SH-SY5Y (cell line): ENCODE measurements at regions not wholly inside any gene's neighbourhood (a gene's known extent, or its start where the extent isn't known, plus 50 kb on each side); places are given as distances from the start of the nearest gene placed in this dataset.

Experiments used
- GATA2 ChIP-seq: IDR thresholded peaks from 2 replicates; pipeline ENCODE4 v1.6.1; 2011; ENCODE audit warnings: mild to moderate bottlenecking, low read depth, low read length
- GATA3 ChIP-seq: IDR thresholded peaks from 2 replicates; pipeline ENCODE4 v1.6.1; 2011; ENCODE audit warnings: low read depth, mild to moderate bottlenecking, low read length, moderate library complexity

- TF ChIP-seq GATA3, result no peak
- TF ChIP-seq GATA2, result no peak
Observed at GRCh38 chr12:46571608-46572007, 199.0 kb upstream of the SLC38A2 start.

- TF ChIP-seq GATA2, result no peak
- TF ChIP-seq GATA3, result no peak
Observed at GRCh38 chr12:46569826-46570439, 197.4 kb upstream of the SLC38A2 start.

GRCh38 chr12:46567667-46568066, 195.1 kb upstream of the SLC38A2 start:
- no peak for TF ChIP-seq GATA3
- TF ChIP-seq GATA2, result no peak

- no peak for TF ChIP-seq GATA3
Observed at GRCh38 chr12:46562625-46563225, 190.2 kb upstream of the SLC38A2 start.

GRCh38 chr12:46560874-46561273, 188.3 kb upstream of the SLC38A2 start:
- TF ChIP-seq GATA3, result no peak
- TF ChIP-seq GATA2, result no peak

- no peak for TF ChIP-seq GATA3
Observed at GRCh38 chr12:46560089-46560488, 187.5 kb upstream of the SLC38A2 start.

- TF ChIP-seq GATA3, result no peak
- no peak for TF ChIP-seq GATA2
Observed at GRCh38 chr12:46559311-46559710, 186.7 kb upstream of the SLC38A2 start.

- TF ChIP-seq GATA2, result no peak
- TF ChIP-seq GATA3, result no peak
Observed at GRCh38 chr12:46558677-46559076, 186.1 kb upstream of the SLC38A2 start.

- no peak for TF ChIP-seq GATA3
- no peak for TF ChIP-seq GATA2
Observed at GRCh38 chr12:46557539-46558373, 185.2 kb upstream of the SLC38A2 start.

GRCh38 chr12:46556819-46557524, 184.4 kb upstream of the SLC38A2 start:
- TF ChIP-seq GATA3, result no peak
- TF ChIP-seq GATA2, result no peak

GRCh38 chr12:46556105-46556559, 183.6 kb upstream of the SLC38A2 start:
- TF ChIP-seq GATA3 (no peak), GATA2 (no peak)

- TF ChIP-seq GATA2 (no peak), GATA3 (no peak)
Observed at GRCh38 chr12:46555406-46555852, 182.9 kb upstream of the SLC38A2 start.

GRCh38 chr12:46554460-46554859, 181.9 kb upstream of the SLC38A2 start:
- TF ChIP-seq GATA2 (no peak), GATA3 (no peak)

- TF ChIP-seq GATA3 (no peak), GATA2 (no peak)
Observed at GRCh38 chr12:46553911-46554310, 181.3 kb upstream of the SLC38A2 start.

- TF ChIP-seq GATA2 (no peak), GATA3 (no peak)
Observed at GRCh38 chr12:46553266-46553665, 180.7 kb upstream of the SLC38A2 start.
